GM12872 (cell line): ENCODE measurements at regions not wholly inside any gene's neighbourhood (a gene's known extent, or its start where the extent isn't known, plus 50 kb on each side); places are given as distances from the start of the nearest gene placed in this dataset.

ENCODE experiments used
- CTCF ChIP-seq: IDR thresholded peaks from 3 replicates; pipeline ENCODE4 v1.5.1; 2011; ENCODE audit warnings: low read depth, mild to moderate bottlenecking, low read length, moderate library complexity; ENCODE audit not compliant: insufficient read depth

DNA sequence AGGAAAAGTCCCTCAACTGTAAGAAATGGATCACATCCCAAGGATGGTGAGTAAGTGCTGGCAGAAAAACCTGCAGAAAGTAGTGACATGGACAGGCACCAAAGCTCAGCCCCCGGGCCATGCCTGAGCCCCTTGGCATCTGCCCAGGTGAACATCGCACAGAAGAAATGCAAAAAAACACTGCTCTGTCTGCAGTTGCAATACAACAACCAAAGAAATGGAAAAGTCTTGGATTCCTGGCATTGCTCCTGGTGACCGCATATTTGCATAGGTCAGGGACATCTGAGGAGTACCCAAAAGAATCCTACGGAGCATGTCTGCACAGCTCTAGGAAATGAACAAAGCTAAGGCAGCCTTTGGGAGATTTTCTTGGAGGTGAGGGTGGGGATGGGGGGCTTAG, 63.1 kb upstream of the PTPRT start:
- TF ChIP-seq CTCF = no peak

- no peak for TF ChIP-seq CTCF
These were observed 58.6 kb upstream of the PTPRT start for GRCh38 chr20:43248341-43248740.

GRCh38 chr20:43247361-43247760, 57.7 kb upstream of the PTPRT start:
- TF ChIP-seq CTCF = no peak

GRCh38 chr20:43244647-43245046, 54.9 kb upstream of the PTPRT start:
- no peak for TF ChIP-seq CTCF

- TF ChIP-seq CTCF = peak; percentile 22; the same call in 1 of the 3 replicates
These were observed 54.1 kb upstream of the PTPRT start for GRCh38 chr20:43243672-43244269.

GRCh38 chr20:43241057-43241702, 51.5 kb upstream of the PTPRT start:
- no peak for TF ChIP-seq CTCF
